ENCODE measurements at regions not wholly inside any gene's neighbourhood (a gene's known extent, or its start where the extent isn't known, plus 50 kb on each side); places are given as distances from the start of the nearest gene placed in this dataset.

DNA sequence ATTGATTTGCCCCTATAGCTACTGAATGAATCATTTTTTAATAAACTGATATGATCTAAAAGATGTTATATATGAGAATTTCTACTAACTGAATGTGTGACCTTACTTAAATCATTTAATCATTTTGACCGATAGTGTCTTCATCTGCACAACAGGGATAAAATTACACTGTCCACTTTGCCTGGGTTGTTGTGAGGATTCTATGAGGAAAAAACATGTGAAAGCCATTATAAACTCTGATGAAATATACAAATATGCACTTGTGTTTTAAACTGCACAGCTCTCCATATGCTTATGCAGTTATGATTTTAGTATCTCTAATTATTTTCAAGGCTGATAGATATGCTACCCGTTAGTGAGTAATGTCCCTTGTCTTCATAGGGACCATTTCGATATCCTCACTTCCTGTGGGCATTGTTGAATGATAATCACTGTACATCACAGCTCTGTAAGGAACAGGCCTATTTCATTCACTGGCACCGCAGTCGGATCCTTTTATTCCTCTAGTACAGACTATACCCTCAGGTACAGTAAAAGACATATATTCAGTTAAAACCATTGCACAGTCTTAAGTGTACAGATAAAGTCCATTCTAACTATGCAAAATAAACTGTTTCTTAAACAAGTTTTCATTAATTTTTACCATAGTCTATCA lies 88.7 kb upstream of the RAP1B start:
- TF ChIP-seq POLR2A (IDR thresholded peaks at IDR 0.05; ENCODE audit: low read depth, low read length), result no peak
- no peak for TF ChIP-seq POLR2AphosphoS5 (IDR thresholded peaks at IDR 0.05; ENCODE audit: low read depth, low read length)
- TF ChIP-seq TAF1 (IDR thresholded peaks at IDR 0.05; ENCODE audit: borderline replicate concordance, low read depth, low read length), result no peak

Data from GM12892 (cell line).